OCI-M1 (cell line): ENCODE measurements at regions not wholly inside any gene's neighbourhood (a gene's known extent, or its start where the extent isn't known, plus 50 kb on each side); places are given as distances from the start of the nearest gene placed in this dataset.

Experiments
- DNase-seq: peaks from one replicate; lab custom pipeline; 2025; lab: John Stamatoyannopoulos, UW

GRCh38 chr3:165903885-165904630 is 66.8 kb upstream of the BCHE start:
- DNase-seq: no peak

- no peak for DNase-seq
Observed at GRCh38 chr3:165899066-165899465, 61.8 kb upstream of the BCHE start.

- DNase-seq: no peak
Observed at GRCh38 chr3:165897137-165897536, 59.9 kb upstream of the BCHE start.

GRCh38 chr3:165895919-165896318 is 58.7 kb upstream of the BCHE start:
- DNase-seq: peak; percentile 45

- DNase-seq: no peak
Observed at GRCh38 chr3:165892565-165892964, 55.3 kb upstream of the BCHE start.
